HL-60 (cell line): ENCODE measurements at regions not wholly inside any gene's neighbourhood (a gene's known extent, or its start where the extent isn't known, plus 50 kb on each side); places are given as distances from the start of the nearest gene placed in this dataset.

ENCODE experiments used
- DNase-seq, 2 experiments: peaks; one replicate each; pipeline ENCODE4 v3.0.0-alpha.2; 2010 to 2020; ENCODE audit warnings: low read depth in 1 of 2, low spot score in 1 of 2
- H3K27ac ChIP-seq: fragments of 250-450 bp; sonication (Bioruptor Pico); replicated peaks from 2 replicates; pipeline ENCODE4 v1.5.1; 2020; ENCODE audit warnings: mild to moderate bottlenecking, moderate library complexity
- H3K27me3 ChIP-seq: fragments of 250-450 bp; sonication (Bioruptor Pico); 2 replicates; pipeline ENCODE4 v1.5.1; 2021; ENCODE audit warnings: mild to moderate bottlenecking, moderate library complexity; ENCODE audit not compliant: insufficient read depth, poor library complexity, severe bottlenecking
- H3K4me3 ChIP-seq: replicated peaks from 2 replicates; pipeline ENCODE4 v1.5.1; 2011; ENCODE audit warnings: mild to moderate bottlenecking, control low read depth, low read length; ENCODE audit not compliant: insufficient read depth
- GABPA ChIP-seq: IDR thresholded peaks from 2 replicates; pipeline ENCODE4 v1.6.1; 2012; ENCODE audit warnings: low read depth
- POLR2AphosphoS5 ChIP-seq: IDR thresholded peaks from 2 replicates; pipeline ENCODE4 v1.6.1; 2012; ENCODE audit warnings: low read depth
- SPI1 ChIP-seq: IDR thresholded peaks from 2 replicates; pipeline ENCODE4 v1.6.1; 2012; ENCODE audit warnings: low read depth, mild to moderate bottlenecking, borderline replicate concordance
- TF ChIP-seq, protein P1 (sequence below): IDR thresholded peaks from 2 replicates; pipeline ENCODE4 v1.6.1; 2012; ENCODE audit warnings: low read depth; ENCODE audit not compliant: insufficient replicate concordance
- TF ChIP-seq, protein P2 (sequence below): IDR thresholded peaks from one replicate; pipeline ENCODE4 v1.5.1; 2011; ENCODE audit warnings: low read length, control low read depth, inconsistent platforms; ENCODE audit not compliant: insufficient read depth

DNA sequence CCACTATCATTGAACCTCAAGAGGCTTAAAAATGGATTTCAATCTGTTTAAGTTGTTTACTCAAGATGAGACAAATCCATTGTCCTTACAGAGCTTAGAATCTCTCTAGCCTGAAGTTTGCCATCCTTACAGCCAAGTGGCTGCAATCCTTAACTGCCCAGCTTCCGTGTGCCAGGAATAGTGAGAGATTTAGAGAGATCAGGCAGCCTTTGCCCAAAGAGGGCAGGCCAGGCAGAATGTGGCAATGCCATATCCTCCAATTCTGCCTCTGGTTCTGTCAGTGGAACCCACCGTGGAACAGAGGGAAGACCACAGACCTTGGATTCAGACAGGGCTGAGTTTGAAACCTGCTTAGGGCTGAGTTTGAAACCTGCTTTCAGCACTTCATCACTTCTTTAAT is 374.3 kb downstream of the VPS13C start:
- no peak for DNase-seq
- TF ChIP-seq, protein P1, sequence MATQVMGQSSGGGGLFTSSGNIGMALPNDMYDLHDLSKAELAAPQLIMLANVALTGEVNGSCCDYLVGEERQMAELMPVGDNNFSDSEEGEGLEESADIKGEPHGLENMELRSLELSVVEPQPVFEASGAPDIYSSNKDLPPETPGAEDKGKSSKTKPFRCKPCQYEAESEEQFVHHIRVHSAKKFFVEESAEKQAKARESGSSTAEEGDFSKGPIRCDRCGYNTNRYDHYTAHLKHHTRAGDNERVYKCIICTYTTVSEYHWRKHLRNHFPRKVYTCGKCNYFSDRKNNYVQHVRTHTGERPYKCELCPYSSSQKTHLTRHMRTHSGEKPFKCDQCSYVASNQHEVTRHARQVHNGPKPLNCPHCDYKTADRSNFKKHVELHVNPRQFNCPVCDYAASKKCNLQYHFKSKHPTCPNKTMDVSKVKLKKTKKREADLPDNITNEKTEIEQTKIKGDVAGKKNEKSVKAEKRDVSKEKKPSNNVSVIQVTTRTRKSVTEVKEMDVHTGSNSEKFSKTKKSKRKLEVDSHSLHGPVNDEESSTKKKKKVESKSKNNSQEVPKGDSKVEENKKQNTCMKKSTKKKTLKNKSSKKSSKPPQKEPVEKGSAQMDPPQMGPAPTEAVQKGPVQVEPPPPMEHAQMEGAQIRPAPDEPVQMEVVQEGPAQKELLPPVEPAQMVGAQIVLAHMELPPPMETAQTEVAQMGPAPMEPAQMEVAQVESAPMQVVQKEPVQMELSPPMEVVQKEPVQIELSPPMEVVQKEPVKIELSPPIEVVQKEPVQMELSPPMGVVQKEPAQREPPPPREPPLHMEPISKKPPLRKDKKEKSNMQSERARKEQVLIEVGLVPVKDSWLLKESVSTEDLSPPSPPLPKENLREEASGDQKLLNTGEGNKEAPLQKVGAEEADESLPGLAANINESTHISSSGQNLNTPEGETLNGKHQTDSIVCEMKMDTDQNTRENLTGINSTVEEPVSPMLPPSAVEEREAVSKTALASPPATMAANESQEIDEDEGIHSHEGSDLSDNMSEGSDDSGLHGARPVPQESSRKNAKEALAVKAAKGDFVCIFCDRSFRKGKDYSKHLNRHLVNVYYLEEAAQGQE: no peak
- no peaks in the 10 kb centered on the region for H3K27me3 ChIP-seq
- no peak overlapping the region for H3K4me3 ChIP-seq
- H3K27ac ChIP-seq: no peak overlapping the region

DNA sequence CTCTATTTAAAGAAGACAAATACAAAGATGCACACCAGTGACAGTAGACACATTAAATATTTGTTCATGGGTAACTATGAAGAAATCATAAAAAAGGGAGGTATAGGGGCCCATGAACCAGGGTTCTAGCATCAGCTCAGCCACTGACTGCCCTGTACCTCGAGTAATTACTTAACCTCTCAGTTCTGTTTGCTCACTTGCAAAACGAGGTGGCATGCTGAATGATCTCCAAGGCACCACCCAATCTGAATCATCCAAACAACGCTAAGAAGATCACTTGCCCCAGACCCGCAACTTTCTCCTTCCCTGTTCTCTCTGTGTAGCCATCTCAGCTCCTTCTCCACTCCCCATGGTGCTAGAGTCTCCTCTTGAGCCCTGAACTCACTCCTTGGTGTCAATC is 374.7 kb downstream of the VPS13C start:
- Histone ChIP-seq H3K27ac (no peak overlapping the region), H3K27me3 (no peaks in the 10 kb centered on the region), H3K4me3 (no peak overlapping the region)
- no peak for DNase-seq
- TF ChIP-seq, protein P1: no peak

DNA sequence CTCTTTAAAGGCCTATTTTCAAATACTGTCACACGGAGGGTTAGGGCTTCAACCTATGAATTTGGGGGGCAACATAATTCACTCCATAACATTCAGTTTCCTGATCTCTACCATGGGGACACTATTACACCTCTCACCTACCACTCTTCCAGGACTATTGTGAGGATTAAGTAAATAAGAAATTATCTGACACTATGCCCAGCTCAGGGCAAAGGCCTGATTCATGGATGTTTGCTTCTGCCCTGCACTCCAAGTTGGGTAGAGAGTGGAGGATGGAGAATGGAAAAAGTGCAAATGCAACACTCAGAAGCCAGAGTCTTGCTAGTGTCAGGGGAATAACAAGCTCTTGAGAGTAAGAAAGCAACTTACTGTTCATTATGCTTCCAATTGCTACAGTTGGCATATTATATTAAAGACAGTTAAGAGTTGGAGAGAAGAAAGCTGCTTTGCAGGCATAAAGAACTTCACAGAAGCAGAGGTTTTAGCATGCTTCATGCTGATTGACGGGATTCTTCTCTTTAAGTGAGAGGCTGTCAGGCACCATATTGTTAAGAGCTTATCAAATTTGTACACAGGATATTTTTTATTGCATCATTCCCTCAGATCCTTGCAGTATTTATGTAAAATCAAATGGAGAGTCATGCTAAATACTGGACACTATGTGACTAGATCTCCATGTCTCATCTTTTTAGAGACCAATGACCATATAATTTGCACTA is 375.3 kb downstream of the VPS13C start:
- Histone ChIP-seq H3K4me3 (no peak overlapping the region), H3K27ac (no peak overlapping the region), H3K27me3 (no peaks in the 10 kb centered on the region)
- no peak for DNase-seq
- TF ChIP-seq POLR2AphosphoS5 (no peak), SPI1 (no peak), GABPA (no peak)
- TF ChIP-seq, protein P2, sequence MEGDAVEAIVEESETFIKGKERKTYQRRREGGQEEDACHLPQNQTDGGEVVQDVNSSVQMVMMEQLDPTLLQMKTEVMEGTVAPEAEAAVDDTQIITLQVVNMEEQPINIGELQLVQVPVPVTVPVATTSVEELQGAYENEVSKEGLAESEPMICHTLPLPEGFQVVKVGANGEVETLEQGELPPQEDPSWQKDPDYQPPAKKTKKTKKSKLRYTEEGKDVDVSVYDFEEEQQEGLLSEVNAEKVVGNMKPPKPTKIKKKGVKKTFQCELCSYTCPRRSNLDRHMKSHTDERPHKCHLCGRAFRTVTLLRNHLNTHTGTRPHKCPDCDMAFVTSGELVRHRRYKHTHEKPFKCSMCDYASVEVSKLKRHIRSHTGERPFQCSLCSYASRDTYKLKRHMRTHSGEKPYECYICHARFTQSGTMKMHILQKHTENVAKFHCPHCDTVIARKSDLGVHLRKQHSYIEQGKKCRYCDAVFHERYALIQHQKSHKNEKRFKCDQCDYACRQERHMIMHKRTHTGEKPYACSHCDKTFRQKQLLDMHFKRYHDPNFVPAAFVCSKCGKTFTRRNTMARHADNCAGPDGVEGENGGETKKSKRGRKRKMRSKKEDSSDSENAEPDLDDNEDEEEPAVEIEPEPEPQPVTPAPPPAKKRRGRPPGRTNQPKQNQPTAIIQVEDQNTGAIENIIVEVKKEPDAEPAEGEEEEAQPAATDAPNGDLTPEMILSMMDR: no peak
- TF ChIP-seq, protein P1: no peak

DNA sequence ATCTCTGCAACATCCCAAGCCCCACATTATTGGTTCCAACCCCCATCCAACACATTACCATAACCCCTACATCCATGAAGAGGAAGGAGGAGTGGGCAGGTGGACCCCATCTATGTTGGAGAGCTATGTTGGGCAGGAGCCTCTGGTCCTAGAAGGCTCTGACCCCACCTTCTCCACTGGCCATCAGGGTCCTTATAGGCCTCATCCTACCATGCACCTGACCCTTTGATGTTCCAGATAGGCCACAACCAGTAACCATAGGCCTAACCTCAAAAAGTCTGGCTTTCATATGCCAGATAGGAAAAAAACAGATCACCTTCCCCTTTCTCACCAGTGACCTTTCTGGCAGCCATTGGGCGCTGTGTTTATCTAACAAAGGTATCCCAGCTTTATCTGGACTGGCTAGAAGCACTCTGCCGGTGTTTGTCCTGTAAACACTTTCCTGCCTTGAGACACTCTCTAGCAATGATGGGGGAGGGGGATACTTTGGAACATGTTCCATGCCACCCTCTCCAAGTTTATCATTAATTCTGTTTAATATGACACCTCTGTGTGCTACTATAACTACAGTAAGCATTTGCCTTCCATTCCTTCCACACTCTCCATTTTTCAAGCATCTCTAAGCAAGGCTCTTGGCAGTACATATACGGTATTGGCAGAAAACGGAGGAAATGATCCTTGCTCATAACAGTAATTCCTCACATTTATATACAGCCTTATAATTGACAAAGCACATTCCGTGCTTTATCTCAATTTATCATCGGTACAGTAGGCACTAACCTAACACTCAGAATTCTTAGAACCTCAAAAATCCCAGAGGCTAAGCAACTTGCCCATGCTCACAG is 377.1 kb downstream of the VPS13C start:
- Histone ChIP-seq H3K4me3 (no peak overlapping the region), H3K27ac (no peak overlapping the region), H3K27me3 (no peaks in the 10 kb centered on the region)
- DNase-seq: no peak
- TF ChIP-seq, protein P1: no peak
- TF ChIP-seq POLR2AphosphoS5 (no peak), GABPA (no peak), SPI1 (no peak)
- TF ChIP-seq, protein P2: no peak
